SK-N-SH (cell line): ENCODE measurements at regions not wholly inside any gene's neighbourhood (a gene's known extent, or its start where the extent isn't known, plus 50 kb on each side); places are given as distances from the start of the nearest gene placed in this dataset.

Experiments used
- EZH2phosphoT487 ChIP-seq: fragments of 200-600 bp; sonication (generic); IDR thresholded peaks from 2 replicates; pipeline ENCODE4 v1.6.1; 2017; ENCODE audit warnings: low read depth, mixed run types, mild to moderate bottlenecking, antibody characterized with exemption, moderate library complexity, borderline replicate concordance
- MXI1 ChIP-seq: IDR thresholded peaks from 2 replicates; pipeline ENCODE4 v1.6.1; 2012; ENCODE audit warnings: mild to moderate bottlenecking, low read depth, low read length, improper control_type of control experiment
- RAD21 ChIP-seq: IDR thresholded peaks from 2 replicates; pipeline ENCODE4 v1.6.1; 2012; ENCODE audit warnings: mild to moderate bottlenecking, low read length
- TAF1 ChIP-seq: IDR thresholded peaks from 2 replicates; pipeline ENCODE4 v1.6.1; 2012; ENCODE audit warnings: low read depth, mild to moderate bottlenecking, low read length, moderate library complexity, borderline replicate concordance
- TF ChIP-seq, protein P1 (sequence below): fragments of 200-600 bp; sonication (generic); IDR thresholded peaks from 2 replicates; pipeline ENCODE4 v1.6.1; 2017; ENCODE audit warnings: antibody characterized with exemption, mild to moderate bottlenecking, moderate library complexity

DNA sequence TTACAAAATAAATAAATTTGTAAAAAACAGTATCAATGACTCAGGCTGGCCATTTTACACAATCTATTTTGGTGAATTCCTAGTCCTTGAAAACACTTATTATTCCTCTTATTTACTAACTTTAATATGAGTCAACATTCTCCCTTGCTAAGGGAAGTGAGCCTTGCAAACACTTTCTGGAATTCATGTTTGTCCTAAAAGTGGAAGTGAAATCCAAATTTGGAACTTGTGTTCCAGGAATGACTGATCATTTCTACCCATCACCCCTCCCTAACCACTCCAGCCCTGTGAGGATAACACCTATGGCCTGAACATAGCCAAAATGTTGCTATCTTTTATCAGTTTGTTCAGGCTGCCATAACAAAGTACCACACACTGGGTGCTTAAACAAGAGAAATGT is 83.1 kb downstream of the OR5AK2 start:
- TF ChIP-seq EZH2phosphoT487 = no peak
- TF ChIP-seq MXI1 = no peak
- TF ChIP-seq, protein P1, sequence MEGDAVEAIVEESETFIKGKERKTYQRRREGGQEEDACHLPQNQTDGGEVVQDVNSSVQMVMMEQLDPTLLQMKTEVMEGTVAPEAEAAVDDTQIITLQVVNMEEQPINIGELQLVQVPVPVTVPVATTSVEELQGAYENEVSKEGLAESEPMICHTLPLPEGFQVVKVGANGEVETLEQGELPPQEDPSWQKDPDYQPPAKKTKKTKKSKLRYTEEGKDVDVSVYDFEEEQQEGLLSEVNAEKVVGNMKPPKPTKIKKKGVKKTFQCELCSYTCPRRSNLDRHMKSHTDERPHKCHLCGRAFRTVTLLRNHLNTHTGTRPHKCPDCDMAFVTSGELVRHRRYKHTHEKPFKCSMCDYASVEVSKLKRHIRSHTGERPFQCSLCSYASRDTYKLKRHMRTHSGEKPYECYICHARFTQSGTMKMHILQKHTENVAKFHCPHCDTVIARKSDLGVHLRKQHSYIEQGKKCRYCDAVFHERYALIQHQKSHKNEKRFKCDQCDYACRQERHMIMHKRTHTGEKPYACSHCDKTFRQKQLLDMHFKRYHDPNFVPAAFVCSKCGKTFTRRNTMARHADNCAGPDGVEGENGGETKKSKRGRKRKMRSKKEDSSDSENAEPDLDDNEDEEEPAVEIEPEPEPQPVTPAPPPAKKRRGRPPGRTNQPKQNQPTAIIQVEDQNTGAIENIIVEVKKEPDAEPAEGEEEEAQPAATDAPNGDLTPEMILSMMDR = no peak
- no peak for TF ChIP-seq TAF1
- no peak for TF ChIP-seq RAD21
